ENCODE measurements at regions not wholly inside any gene's neighbourhood (a gene's known extent, or its start where the extent isn't known, plus 50 kb on each side); places are given as distances from the start of the nearest gene placed in this dataset.

DNA sequence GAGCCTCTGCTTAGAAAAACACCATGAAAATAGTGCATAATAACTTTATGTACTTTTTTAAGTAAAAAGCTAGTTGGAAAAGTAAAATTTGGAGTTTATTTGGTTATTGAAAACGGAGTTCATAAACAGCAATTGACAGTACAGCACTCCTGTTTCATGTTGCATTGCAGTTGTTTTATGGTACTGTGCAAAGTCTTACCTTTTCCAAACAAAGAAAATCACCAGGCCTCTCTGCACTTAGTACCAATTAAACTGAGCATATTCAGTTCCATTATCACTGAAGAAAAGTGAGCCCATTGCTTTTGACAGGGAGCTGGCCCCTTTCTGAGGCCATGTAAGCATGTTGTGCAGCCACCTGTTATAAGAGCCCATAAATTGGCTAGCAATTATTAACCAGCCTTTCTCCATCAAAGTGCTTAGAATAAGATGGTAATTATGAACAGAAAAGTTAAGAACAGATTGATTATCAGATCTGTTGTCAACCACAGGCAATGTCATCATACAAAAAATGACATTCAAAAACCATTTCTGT lies 376.6 kb upstream of the EMCN start:
- H4K91ac ChIP-seq (ENCODE audit: insufficient read depth, low read depth, low read length) = no peak overlapping the region
- no peaks in the 10 kb centered on the region for H3K9me3 ChIP-seq (ENCODE audit: control insufficient read depth, insufficient read depth, low read length)

More for the DNA sequence above, 376.6 kb upstream of the EMCN start:
- Histone ChIP-seq H4K8ac (ENCODE audit: low read depth in 2 of 2, low read length in 2 of 2) (no peak overlapping the region), H3K79me1 (ENCODE audit: low read depth in 1 of 2, low read length in 2 of 2) (no peaks in the 10 kb centered on the region), H3K4me2 (ENCODE audit: low read depth, low read length) (no peak overlapping the region), H2BK15ac (ENCODE audit: low read depth, low read length) (no peak overlapping the region), H3K36me3 (ENCODE audit: control insufficient read depth, insufficient read depth, low read length) (no peaks in the 10 kb centered on the region), H2BK5ac (ENCODE audit: low read depth, low read length, poor library complexity, severe bottlenecking) (no peak overlapping the region), H4K5ac (ENCODE audit: low read depth, low read length) (no peak overlapping the region), H3K4ac (ENCODE audit: low read depth, low read length) (no peak overlapping the region), H2AFZ (replicated peaks; ENCODE audit: low read length, poor library complexity) (no peak overlapping the region), H2AK9ac (replicated peaks; ENCODE audit: low read depth, low read length, poor library complexity) (no peak overlapping the region), H2BK20ac (ENCODE audit: low read depth, low read length) (no peak overlapping the region), H3K4me3 (ENCODE audit: insufficient read depth, low read depth, low read length) (no peak overlapping the region), H3K9ac (ENCODE audit: low read depth, low read length) (no peak overlapping the region), H3K23ac (ENCODE audit: low read depth, low read length) (no peak overlapping the region), H2AK5ac (ENCODE audit: low read depth, low read length) (no peak overlapping the region), H3K27me3 (ENCODE audit: control insufficient read depth, insufficient read depth, low read length) (no peaks in the 10 kb centered on the region), H4K20me1 (ENCODE audit: insufficient read depth, low read length) (no peaks in the 10 kb centered on the region), H3K56ac (ENCODE audit: extremely low read depth, insufficient read depth, low read length) (no peak overlapping the region), H3K18ac (ENCODE audit: low read depth, low read length) (no peak overlapping the region), H3K14ac (replicated peaks; ENCODE audit: low read depth, low read length) (no peak overlapping the region), H2BK120ac (ENCODE audit: low read depth, low read length) (no peak overlapping the region), H3K4me1 (ENCODE audit: control insufficient read depth, insufficient read depth, low read length) (no peaks in the 10 kb centered on the region), H3K9me1 (ENCODE audit: insufficient read depth, low read length) (no peaks in the 10 kb centered on the region), H3K27ac (ENCODE audit: insufficient read depth, low read length) (no peak overlapping the region)
- no TSS peak for BruUV-seq (replicated peaks)
- TF ChIP-seq RCOR1 (IDR thresholded peaks at IDR 0.05; ENCODE audit: insufficient replicate concordance, low read length) (no peak), NFE2L2 (IDR thresholded peaks at IDR 0.05; ENCODE audit: low read depth, low read length) (no peak), SMC3 (IDR thresholded peaks at IDR 0.05; ENCODE audit: low read depth, low read length) (no peak), FOS (IDR thresholded peaks at IDR 0.05; ENCODE audit: low read depth, low read length) (no peak)
- TF ChIP-seq, protein P1, sequence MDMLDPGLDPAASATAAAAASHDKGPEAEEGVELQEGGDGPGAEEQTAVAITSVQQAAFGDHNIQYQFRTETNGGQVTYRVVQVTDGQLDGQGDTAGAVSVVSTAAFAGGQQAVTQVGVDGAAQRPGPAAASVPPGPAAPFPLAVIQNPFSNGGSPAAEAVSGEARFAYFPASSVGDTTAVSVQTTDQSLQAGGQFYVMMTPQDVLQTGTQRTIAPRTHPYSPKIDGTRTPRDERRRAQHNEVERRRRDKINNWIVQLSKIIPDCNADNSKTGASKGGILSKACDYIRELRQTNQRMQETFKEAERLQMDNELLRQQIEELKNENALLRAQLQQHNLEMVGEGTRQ (IDR thresholded peaks at IDR 0.05; ENCODE audit: low read depth, low read length) = no peak
- TF ChIP-seq, protein P2, sequence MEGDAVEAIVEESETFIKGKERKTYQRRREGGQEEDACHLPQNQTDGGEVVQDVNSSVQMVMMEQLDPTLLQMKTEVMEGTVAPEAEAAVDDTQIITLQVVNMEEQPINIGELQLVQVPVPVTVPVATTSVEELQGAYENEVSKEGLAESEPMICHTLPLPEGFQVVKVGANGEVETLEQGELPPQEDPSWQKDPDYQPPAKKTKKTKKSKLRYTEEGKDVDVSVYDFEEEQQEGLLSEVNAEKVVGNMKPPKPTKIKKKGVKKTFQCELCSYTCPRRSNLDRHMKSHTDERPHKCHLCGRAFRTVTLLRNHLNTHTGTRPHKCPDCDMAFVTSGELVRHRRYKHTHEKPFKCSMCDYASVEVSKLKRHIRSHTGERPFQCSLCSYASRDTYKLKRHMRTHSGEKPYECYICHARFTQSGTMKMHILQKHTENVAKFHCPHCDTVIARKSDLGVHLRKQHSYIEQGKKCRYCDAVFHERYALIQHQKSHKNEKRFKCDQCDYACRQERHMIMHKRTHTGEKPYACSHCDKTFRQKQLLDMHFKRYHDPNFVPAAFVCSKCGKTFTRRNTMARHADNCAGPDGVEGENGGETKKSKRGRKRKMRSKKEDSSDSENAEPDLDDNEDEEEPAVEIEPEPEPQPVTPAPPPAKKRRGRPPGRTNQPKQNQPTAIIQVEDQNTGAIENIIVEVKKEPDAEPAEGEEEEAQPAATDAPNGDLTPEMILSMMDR (conservative IDR thresholded peaks at IDR 0.05; ENCODE audit: low read depth, low read length) = no peak
- TF ChIP-seq, protein P3, sequence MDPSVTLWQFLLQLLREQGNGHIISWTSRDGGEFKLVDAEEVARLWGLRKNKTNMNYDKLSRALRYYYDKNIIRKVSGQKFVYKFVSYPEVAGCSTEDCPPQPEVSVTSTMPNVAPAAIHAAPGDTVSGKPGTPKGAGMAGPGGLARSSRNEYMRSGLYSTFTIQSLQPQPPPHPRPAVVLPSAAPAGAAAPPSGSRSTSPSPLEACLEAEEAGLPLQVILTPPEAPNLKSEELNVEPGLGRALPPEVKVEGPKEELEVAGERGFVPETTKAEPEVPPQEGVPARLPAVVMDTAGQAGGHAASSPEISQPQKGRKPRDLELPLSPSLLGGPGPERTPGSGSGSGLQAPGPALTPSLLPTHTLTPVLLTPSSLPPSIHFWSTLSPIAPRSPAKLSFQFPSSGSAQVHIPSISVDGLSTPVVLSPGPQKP (IDR thresholded peaks at IDR 0.05; ENCODE audit: borderline replicate concordance, low read depth, low read length) = no peak
- in situ Hi-C loops (cut with MboI; ENCODE audit: low sequenced_read_pairs) = no loop called here
- no CpG with 5 or more reads among the region's 1 CpG for WGBS, 2 experiments (ENCODE audit: extremely low coverage in 2 of 2, insufficient read length in 1 of 2)
- CTCF ChIA-PET = no interaction called here
- dilution Hi-C loops (cut with HindIII; ENCODE audit: low sequenced_read_pairs, unreplicated experiment) = no loop called here
- intact Hi-C loops (cut with micrococcal nuclease) = no loop called here
- ATAC-seq (ENCODE audit: low read depth) = no peak
- no peak for DNase-seq
- POLR2A ChIA-PET (ENCODE audit: unreplicated experiment) = no interaction called here

Measured in IMR-90 (cell line).